HG03439 (cell line): ENCODE measurements at regions not wholly inside any gene's neighbourhood (a gene's known extent, or its start where the extent isn't known, plus 50 kb on each side); places are given as distances from the start of the nearest gene placed in this dataset.

Experiments
- ATAC-seq: cut with Tn5 transposase; IDR thresholded peaks from one replicate; pipeline ENCODE4 v1.9.1; 2021; ENCODE audit warnings: mild to moderate bottlenecking, moderate library complexity; ENCODE audit not compliant: unreplicated experiment

GRCh38 chr2:15701341-15701907 is 109.8 kb downstream of the DDX1 start:
- no peak for ATAC-seq

GRCh38 chr2:15701991-15702390 is 110.3 kb downstream of the DDX1 start:
- no peak for ATAC-seq

GRCh38 chr2:15702452-15702851 is 110.8 kb downstream of the DDX1 start:
- no peak for ATAC-seq

- ATAC-seq, result no peak
Measured at GRCh38 chr2:15703365-15703869, 111.7 kb downstream of the DDX1 start.

GRCh38 chr2:15704086-15704787 is 112.6 kb downstream of the DDX1 start:
- ATAC-seq, result no peak

GRCh38 chr2:15704788-15705115 is 113.1 kb downstream of the DDX1 start:
- no peak for ATAC-seq

- ATAC-seq, result no peak
Measured at GRCh38 chr2:15705310-15705709, 113.6 kb downstream of the DDX1 start.

- ATAC-seq, result no peak
Measured at GRCh38 chr2:15705839-15706386, 114.2 kb downstream of the DDX1 start.

- no peak for ATAC-seq
Measured at GRCh38 chr2:15706424-15706823, 114.8 kb downstream of the DDX1 start.

GRCh38 chr2:15706986-15707632 is 115.4 kb downstream of the DDX1 start:
- no peak for ATAC-seq

GRCh38 chr2:15708161-15708560 is 116.5 kb downstream of the DDX1 start:
- ATAC-seq, result no peak

GRCh38 chr2:15708865-15709820 is 117.5 kb downstream of the DDX1 start:
- ATAC-seq, result no peak

- ATAC-seq, result no peak
Measured at GRCh38 chr2:15711126-15711860, 119.6 kb downstream of the DDX1 start.

GRCh38 chr2:15712551-15713342 is 121.1 kb downstream of the DDX1 start:
- no peak for ATAC-seq

- ATAC-seq, result no peak
Measured at GRCh38 chr2:15713475-15713874, 121.8 kb downstream of the DDX1 start.

- no peak for ATAC-seq
Measured at GRCh38 chr2:15714002-15714401, 122.3 kb downstream of the DDX1 start.

GRCh38 chr2:15714609-15715008 is 122.9 kb downstream of the DDX1 start:
- ATAC-seq, result no peak

GRCh38 chr2:15715596-15715995 is 123.9 kb downstream of the DDX1 start:
- ATAC-seq, result no peak
